BLaER1 (cell line): ENCODE measurements at regions not wholly inside any gene's neighbourhood (a gene's known extent, or its start where the extent isn't known, plus 50 kb on each side); places are given as distances from the start of the nearest gene placed in this dataset.
A peak's percentile ranks its signal among the peaks of the same experiment; 100 is the strongest.
"Not testable (repeated sequence)": the region's sequence is repeated elsewhere in the genome, so short reads cannot be mapped to it uniquely, and the experiment has no call there.

Source experiments
- H3K27ac ChIP-seq: shearing (Covaris generic); formaldehyde crosslinking; 2 replicates; pipeline ENCODE4 v1.8.1; 2022
- H3K27me3 ChIP-seq: shearing (Covaris generic); formaldehyde crosslinking; 2 replicates; pipeline ENCODE4 v1.8.1; 2022
- H3K36me3 ChIP-seq: shearing (Covaris generic); formaldehyde crosslinking; 2 replicates; pipeline ENCODE4 v1.8.1; 2022
- H3K4me1 ChIP-seq: shearing (Covaris generic); formaldehyde crosslinking; 2 replicates; pipeline ENCODE4 v1.8.1; 2022
- H3K4me2 ChIP-seq: shearing (Covaris generic); formaldehyde crosslinking; 2 replicates; pipeline ENCODE4 v1.8.1; 2022
- H3K4me3 ChIP-seq: shearing (Covaris generic); formaldehyde crosslinking; 2 replicates; pipeline ENCODE4 v1.8.1; 2022
- H3K9ac ChIP-seq: shearing (Covaris generic); formaldehyde crosslinking; 2 replicates; pipeline ENCODE4 v1.8.1; 2022
- H3K9me3 ChIP-seq: shearing (Covaris generic); formaldehyde crosslinking; 2 replicates; pipeline ENCODE4 v1.8.1; 2022
- H4K20me1 ChIP-seq: shearing (Covaris generic); formaldehyde crosslinking; 2 replicates; pipeline ENCODE4 v1.8.1; 2022
- Cebpa-rat ChIP-seq: shearing (Covaris generic); IDR thresholded peaks from 2 replicates; pipeline ENCODE4 v1.8.1; 2022

GRCh38 chr15:81710328-81710727 is 335.5 kb downstream of the MEX3B start:
- H3K36me3 ChIP-seq: no peaks in the 10 kb centered on the region
- no peaks in the 10 kb centered on the region for H3K4me1 ChIP-seq
- no peak overlapping the region for H3K4me3 ChIP-seq
- H3K4me2 ChIP-seq: no peak overlapping the region
- no peak overlapping the region for H3K27ac ChIP-seq
- TF ChIP-seq Cebpa-rat: no peak
- no peak overlapping the region for H3K9ac ChIP-seq
- H3K9me3 ChIP-seq: no peaks in the 10 kb centered on the region
- no peaks in the 10 kb centered on the region for H4K20me1 ChIP-seq
- no peaks in the 10 kb centered on the region for H3K27me3 ChIP-seq

DNA sequence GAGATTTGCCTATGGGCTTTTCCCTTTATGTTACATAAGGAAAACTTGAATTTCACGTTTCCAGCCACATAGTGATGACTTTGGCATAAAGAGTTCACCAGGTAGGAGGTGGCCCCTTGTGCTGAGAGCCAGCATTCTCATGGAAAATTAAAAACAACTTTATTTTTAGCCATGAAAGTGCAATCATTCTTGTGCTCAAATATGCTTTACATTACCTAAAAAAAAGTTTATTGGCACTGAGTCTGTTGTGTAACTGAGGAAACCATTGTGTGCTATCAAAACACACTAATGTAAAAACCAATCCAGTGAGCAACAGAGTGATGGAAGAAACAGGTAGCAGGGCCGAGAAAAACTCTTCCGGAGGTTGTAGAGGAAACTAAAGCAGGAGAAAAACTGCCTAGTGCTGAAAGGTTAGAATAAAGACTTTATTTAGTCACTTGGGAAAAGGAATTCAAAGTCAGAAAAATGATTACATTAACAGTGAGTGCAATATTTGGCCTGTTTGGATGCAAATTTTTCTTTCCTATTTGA is 332.9 kb upstream of the TMC3 start:
- not testable (repeated sequence) for H4K20me1 ChIP-seq, H3K36me3 ChIP-seq, H3K4me1 ChIP-seq, H3K9me3 ChIP-seq, H3K27ac ChIP-seq, H3K4me3 ChIP-seq, H3K9ac ChIP-seq, H3K4me2 ChIP-seq, H3K27me3 ChIP-seq

GRCh38 chr15:81705727-81706126 is 331.7 kb upstream of the TMC3 start:
- not testable (repeated sequence) for H3K4me2 ChIP-seq, H3K9me3 ChIP-seq, H3K4me3 ChIP-seq, H3K36me3 ChIP-seq, H3K4me1 ChIP-seq, H3K27ac ChIP-seq, H4K20me1 ChIP-seq, H3K9ac ChIP-seq, H3K27me3 ChIP-seq

GRCh38 chr15:81686021-81686420 is 312.0 kb upstream of the TMC3 start:
- H3K27me3 ChIP-seq: no peaks in the 10 kb centered on the region
- no peak overlapping the region for H3K4me2 ChIP-seq
- H3K27ac ChIP-seq: no peak overlapping the region
- 0 out of 2 replicates have a peak, but pooled peaks cover 9% of the 10 kb centered on the region for H3K9me3 ChIP-seq
- no peak for TF ChIP-seq Cebpa-rat
- no peaks in the 10 kb centered on the region for H4K20me1 ChIP-seq
- no peaks in the 10 kb centered on the region for H3K4me1 ChIP-seq
- H3K4me3 ChIP-seq: no peak overlapping the region
- no peaks in the 10 kb centered on the region for H3K36me3 ChIP-seq
- H3K9ac ChIP-seq: no peak overlapping the region

- Histone ChIP-seq H4K20me1 (no peaks in the 10 kb centered on the region), H3K9ac (no peak overlapping the region), H3K36me3 (no peaks in the 10 kb centered on the region), H3K4me2 (no peak overlapping the region), H3K27ac (no peak overlapping the region), H3K9me3 (0 out of 2 replicates have a peak, but pooled peaks cover 9% of the 10 kb centered on the region), H3K27me3 (no peaks in the 10 kb centered on the region), H3K4me3 (no peak overlapping the region), H3K4me1 (no peaks in the 10 kb centered on the region)
- TF ChIP-seq Cebpa-rat: no peak
Observed at GRCh38 chr15:81685237-81685636, 311.2 kb upstream of the TMC3 start.

DNA sequence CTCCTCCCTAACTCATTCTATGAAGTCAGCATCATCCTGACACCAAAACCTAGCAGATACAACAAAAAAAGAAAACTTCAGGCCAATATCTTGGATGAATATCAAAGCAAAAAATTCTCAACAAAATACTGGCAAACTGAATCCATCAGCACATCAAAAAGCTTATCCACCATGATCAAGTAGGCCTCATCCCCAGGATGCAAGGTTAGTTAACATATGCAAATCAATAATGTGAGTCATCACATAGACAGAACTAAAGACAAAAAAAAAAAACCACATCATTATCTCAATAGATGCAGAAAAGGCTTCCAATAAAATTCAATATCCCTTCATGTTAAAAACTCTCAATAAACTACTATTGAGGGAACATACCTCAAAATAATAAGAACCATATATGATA is 306.8 kb upstream of the TMC3 start:
- no peak overlapping the region for H3K27ac ChIP-seq
- no peaks in the 10 kb centered on the region for H3K36me3 ChIP-seq
- no peaks in the 10 kb centered on the region for H3K4me1 ChIP-seq
- H3K4me3 ChIP-seq: no peak overlapping the region
- H4K20me1 ChIP-seq: no peaks in the 10 kb centered on the region
- peaks cover 36% of the 10 kb centered on the region for H3K9me3 ChIP-seq
- no peak overlapping the region for H3K9ac ChIP-seq
- no peaks in the 10 kb centered on the region for H3K27me3 ChIP-seq
- H3K4me2 ChIP-seq: no peak overlapping the region
- TF ChIP-seq Cebpa-rat: no peak

GRCh38 chr15:81666839-81667238 is 292.8 kb upstream of the TMC3 start:
- Histone ChIP-seq H3K27ac (no peak overlapping the region), H3K9me3 (no peaks in the 10 kb centered on the region), H3K36me3 (no peaks in the 10 kb centered on the region), H3K4me3 (no peak overlapping the region), H3K4me2 (no peak overlapping the region), H3K9ac (no peak overlapping the region), H3K4me1 (no peaks in the 10 kb centered on the region), H3K27me3 (no peaks in the 10 kb centered on the region), H4K20me1 (no peaks in the 10 kb centered on the region)
- TF ChIP-seq Cebpa-rat: no peak

DNA sequence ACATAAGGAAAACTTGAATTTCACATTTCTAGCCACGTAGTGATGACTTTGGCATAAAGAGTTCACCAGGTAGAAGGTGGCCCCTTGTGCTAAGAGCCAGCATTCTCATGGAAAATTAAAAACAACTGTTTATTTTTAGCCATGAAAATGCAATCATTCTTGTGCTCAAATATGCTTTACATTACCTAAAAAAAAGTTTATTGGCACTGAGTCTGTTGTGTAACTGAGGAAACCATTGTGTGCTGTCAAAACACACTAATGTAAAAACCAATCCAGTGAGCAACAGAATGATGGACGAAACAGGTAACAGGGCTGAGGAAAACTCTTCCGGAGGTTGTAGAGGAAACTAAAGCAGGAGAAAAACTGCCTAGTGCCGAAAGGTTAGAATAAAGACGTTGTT is 287.0 kb upstream of the TMC3 start:
- no peaks in the 10 kb centered on the region for H3K27me3 ChIP-seq
- H3K4me1 ChIP-seq: no peaks in the 10 kb centered on the region
- no peak overlapping the region for H3K9ac ChIP-seq
- no peak overlapping the region for H3K4me3 ChIP-seq
- no peak overlapping the region for H3K4me2 ChIP-seq
- no peaks in the 10 kb centered on the region for H4K20me1 ChIP-seq
- no peak overlapping the region for H3K27ac ChIP-seq
- no peaks in the 10 kb centered on the region for H3K36me3 ChIP-seq
- no peaks in the 10 kb centered on the region for H3K9me3 ChIP-seq
- no peak for TF ChIP-seq Cebpa-rat

GRCh38 chr15:81653259-81653658 is 279.2 kb upstream of the TMC3 start:
- no peak overlapping the region for H3K9ac ChIP-seq
- no peaks in the 10 kb centered on the region for H3K27me3 ChIP-seq
- no peak for TF ChIP-seq Cebpa-rat
- peak overlapping the region; percentile 35 for H3K4me2 ChIP-seq
- H3K9me3 ChIP-seq: peaks cover 27% of the 10 kb centered on the region
- H3K4me3 ChIP-seq: no peak overlapping the region
- no peaks in the 10 kb centered on the region for H3K36me3 ChIP-seq
- H3K27ac ChIP-seq: no peak overlapping the region
- peaks cover 10% of the 10 kb centered on the region; the same call in 1 of the 2 replicates for H3K4me1 ChIP-seq
- H4K20me1 ChIP-seq: no peaks in the 10 kb centered on the region

DNA sequence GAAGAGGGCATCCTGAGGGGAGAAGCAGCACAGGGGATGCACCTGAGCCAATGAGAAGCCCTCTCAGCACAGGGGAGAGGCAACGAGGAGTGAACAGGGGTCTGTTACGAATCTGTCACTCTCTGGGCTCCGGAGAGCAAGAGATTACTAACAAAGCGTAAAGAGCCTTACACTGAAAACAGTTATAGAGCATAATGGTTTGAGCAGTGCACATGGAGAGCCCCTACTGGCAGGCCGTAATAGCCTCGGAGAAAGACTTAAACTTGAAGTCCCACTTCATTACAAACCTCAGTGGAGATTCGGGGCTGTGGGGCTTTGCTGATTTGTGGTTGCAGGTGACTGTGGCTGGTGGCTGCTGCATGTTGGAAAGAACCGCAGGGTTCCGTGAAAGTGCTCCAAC is 271.5 kb upstream of the TMC3 start:
- H3K27ac ChIP-seq: no peak overlapping the region
- H3K4me3 ChIP-seq: no peak overlapping the region
- TF ChIP-seq Cebpa-rat: no peak
- H4K20me1 ChIP-seq: no peaks in the 10 kb centered on the region
- no peaks in the 10 kb centered on the region for H3K27me3 ChIP-seq
- H3K36me3 ChIP-seq: no peaks in the 10 kb centered on the region
- no peaks in the 10 kb centered on the region for H3K4me1 ChIP-seq
- no peak overlapping the region for H3K9ac ChIP-seq
- H3K4me2 ChIP-seq: no peak overlapping the region
- H3K9me3 ChIP-seq: no peaks in the 10 kb centered on the region

DNA sequence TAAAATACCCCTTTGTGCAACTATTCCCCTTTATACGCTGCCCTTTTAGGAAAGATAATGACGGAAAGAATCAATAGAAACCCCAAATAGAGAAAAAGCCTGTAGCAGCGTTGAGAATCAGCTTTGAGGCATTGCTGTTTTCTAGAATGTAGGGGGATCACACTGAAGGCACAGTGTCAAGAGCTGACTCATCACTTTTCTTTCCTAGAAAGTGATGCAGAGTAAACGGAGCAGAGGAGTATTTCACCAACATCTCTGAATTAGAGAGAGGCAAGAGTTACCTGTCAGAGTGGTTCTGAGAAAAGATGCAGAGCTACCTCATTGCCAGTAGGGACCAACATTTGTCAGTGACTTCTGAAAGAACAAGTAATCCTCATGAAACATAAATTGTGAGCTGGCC is 269.8 kb upstream of the TMC3 start:
- H3K27me3 ChIP-seq: no peaks in the 10 kb centered on the region
- H3K27ac ChIP-seq: no peak overlapping the region
- no peak overlapping the region for H3K4me3 ChIP-seq
- H3K4me1 ChIP-seq: 0 out of 2 replicates have a peak, but pooled peaks cover 4% of the 10 kb centered on the region
- H3K9ac ChIP-seq: no peak overlapping the region
- no peak overlapping the region for H3K4me2 ChIP-seq
- H4K20me1 ChIP-seq: no peaks in the 10 kb centered on the region
- H3K36me3 ChIP-seq: no peaks in the 10 kb centered on the region
- H3K9me3 ChIP-seq: 0 out of 2 replicates have a peak, but pooled peaks cover 10% of the 10 kb centered on the region
- TF ChIP-seq Cebpa-rat: no peak
